CD4-positive, alpha-beta T cell treated with Interleukin-10 for 1 hour (primary cell): ENCODE measurements at regions not wholly inside any gene's neighbourhood (a gene's known extent, or its start where the extent isn't known, plus 50 kb on each side); places are given as distances from the start of the nearest gene placed in this dataset.

Experiments used
- DNase-seq: peaks from one replicate; pipeline ENCODE4 v3.0.0-alpha.2; 2020

DNA sequence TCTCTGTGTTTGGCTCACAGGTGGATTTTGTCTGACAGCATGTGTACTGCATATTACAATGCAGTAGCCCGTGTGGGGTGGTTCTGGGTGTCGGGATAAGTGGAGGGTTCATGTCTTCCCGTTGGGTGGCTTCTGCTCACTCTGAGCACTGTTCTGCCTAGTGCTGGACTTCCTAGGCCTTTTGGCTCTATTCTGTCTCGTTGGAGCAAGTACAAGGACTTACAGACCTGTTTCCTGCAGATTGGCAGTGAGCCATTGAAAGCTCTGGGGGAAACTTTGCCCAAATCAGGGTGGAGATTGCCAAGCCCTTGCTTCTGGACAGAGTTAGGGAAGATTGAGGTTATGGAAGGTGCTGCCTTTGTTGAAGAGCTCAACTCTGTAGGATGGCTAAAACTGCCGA lies 91.1 kb upstream of the SLC4A4 start:
- DNase-seq, result no peak

DNA sequence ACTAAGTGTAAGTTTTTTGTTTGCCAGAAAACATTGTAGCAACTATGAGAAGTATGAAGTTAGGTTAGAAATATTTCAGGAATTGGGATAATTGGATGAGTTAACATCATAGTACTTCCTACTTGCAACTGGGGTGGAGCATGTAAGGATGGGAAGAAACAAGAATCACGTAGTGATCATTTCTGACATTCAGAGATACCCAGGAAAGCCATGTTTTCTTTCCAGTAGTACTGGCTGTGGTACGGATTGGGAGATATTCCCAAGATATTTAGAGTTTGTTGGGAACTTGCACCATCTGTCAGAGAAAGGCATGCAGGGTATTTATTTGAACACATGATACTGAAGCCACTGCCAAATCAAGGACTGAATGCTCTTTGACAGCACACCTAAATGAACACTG lies 87.6 kb upstream of the SLC4A4 start:
- no peak for DNase-seq

DNA sequence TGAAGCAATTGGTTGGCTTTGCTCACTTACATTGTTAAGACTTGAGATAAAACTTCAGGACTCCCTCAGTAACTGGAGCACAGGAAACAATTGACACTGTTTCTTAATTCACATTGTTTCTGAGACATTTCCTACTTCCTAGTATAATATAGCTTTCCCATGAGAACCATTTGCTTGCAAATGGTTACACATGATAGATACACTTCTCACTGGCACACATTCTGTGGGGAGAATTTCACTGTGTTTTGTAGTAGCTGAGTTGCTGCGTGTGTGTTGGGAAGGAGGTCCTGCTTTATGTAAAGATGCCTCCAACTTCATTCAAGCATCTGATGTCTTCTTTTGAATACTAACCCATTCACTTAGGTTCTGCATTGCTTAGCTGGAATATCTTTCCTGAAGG lies 85.3 kb upstream of the SLC4A4 start:
- no peak for DNase-seq

DNA sequence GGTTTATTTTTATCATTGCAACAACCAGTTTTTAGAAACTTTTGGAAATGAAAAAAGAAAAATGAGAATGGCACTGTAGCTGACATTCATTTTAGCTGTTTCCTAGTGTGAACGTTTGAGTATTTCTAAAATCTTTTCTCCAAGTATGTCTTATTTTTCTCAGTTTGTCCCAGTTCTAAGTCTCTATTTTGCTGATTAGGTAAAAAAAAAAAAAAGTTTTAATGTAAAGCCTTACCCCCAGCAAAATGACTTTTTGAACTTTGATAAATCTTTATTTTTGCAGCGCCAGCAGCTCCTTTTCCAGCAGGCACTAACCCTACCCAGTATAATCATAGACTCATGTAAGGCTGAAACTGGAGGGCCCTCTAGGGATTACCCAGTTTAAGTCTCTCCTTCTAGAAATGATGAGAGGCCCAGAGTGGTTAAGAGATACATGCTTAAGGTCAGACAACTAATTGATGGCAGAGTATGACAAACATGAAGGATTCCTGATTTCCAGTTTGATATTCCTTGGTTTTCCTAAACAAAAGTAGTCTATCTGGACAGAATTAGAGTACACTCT lies 84.3 kb upstream of the SLC4A4 start:
- no peak for DNase-seq

DNA sequence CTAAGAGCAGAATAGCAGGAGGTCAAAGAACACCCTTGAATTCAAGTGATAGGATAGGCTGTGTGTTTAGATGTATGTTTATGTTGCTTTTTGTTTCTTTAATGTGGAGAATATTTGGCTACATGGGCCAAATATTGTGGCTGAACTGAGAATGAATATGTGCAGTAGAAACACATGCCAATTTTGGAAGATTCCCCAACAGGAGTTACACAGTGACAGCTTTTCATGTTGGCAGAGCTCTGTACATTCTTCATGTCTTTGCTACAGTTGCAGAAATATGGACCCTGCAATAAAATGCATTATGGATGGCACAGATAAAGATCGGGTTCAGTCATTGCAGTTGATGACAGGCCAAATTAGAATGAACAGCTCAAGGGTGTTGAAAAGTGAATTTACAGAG lies 82.8 kb upstream of the SLC4A4 start:
- DNase-seq, result no peak

DNA sequence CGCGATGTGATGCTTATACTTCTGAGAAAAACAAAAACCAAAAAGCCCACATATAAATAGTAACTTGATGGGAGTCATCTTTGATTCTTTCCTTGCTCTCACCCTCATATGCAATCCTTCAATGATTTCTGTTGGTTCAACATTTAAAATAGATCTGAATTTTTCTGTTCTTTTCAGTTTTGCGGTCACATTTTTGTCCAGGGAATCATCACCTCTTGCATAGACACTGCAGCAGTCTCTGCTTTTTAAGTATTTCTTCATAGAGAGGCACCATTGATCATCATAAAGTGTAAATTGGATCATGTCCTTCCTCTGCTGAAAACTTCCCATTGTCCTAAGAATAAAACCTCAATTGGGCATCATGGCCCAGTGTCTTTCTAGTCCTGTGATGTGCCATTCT lies 81.1 kb upstream of the SLC4A4 start:
- no peak for DNase-seq

DNA sequence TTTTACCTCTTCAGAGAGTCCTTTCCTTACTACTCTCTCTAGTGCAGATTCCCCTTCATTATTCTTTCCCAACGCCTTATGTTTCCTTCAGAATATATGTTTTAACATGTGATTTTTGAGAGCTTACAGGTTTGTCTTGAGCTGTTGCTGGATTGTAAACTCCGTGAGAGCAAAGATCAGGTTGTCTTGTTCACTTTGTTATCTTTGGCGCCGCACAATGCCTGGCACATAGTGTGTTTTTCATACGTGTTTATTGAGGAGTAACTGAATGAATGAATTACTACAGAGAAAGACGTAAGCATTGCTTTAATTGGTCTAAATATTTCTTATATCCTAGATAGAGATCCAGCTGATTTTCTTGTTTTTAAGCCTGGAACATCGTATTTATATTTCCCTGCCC lies 80.5 kb upstream of the SLC4A4 start:
- no peak for DNase-seq

DNA sequence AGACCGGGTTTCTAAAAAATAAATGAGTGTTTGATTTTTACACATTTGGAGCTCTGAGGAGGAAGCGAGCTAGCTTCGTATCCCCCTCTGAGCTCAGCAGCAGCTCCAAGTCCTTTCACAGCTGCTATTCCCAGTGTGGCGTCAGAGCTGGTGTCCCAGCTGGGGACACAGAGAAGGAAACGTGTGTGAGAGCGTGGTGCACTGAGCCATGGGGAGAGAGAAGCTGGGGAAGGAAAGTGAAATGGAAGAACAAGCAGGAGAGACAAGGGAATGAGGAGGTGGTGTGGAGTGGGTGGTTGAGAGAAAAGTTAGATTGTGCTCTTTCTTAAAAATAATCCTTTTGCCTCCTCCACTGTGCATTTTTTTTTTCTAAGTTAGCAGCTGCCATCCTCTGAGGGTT lies 79.5 kb upstream of the SLC4A4 start:
- DNase-seq, result no peak

DNA sequence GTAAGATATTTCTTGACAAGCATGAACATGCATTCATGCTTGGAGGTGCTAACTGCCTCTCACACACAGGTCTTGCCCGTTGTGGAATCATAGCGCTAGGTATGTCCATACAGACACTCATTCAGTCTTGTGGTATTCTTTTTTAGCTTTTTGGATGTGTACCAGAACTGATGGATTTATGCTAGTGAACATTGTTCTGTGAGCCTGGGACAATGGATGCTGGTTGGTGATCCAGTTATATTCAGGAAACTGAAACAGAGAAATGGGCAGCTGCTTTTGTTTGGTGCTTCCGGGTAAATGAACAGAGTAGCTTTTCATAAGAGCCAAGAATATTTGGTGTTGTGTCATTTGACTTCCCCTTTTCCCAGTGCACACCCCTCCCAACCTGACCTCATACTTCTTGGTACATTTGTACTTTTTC lies 78.9 kb upstream of the SLC4A4 start:
- peak; percentile 2 for DNase-seq

DNA sequence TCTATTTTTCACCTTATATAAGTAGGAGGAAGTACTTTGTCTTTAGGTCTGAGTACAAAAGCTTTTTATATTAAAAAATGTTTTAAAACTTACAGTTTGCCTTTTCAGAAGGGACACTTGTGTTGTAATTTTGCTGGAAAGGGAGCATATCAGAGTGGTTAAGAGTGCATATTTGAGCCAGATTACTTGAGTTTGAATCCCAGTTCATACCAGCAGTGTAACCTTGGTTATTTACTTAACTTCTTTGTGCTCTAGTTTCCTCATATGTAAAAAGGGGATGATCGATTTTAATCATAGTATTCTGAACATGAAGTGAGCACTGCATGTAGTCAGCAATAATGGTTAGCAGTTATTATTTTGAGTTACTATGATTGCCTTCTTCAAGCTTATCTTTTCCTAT lies 78.3 kb upstream of the SLC4A4 start:
- no peak for DNase-seq

DNA sequence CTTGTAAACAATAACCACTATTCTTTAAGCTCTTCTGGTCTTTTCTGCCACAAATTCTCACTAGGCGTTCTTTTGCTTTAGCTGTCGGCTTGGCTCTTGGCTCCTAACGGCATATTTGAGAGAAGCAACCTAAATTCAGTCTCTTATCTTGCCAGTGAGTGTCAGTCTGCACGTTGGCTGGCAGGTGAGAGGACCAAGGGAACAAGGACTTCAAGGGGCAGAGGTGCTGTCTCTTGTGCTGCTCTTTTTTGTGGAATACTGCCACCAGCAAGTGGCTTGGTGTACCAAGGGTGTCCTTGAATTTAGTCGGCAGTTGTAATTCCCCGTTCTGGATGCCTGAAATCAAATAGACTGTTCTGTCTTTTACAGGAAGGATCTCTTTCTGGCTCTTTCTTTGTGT lies 77.8 kb upstream of the SLC4A4 start:
- no peak for DNase-seq

DNA sequence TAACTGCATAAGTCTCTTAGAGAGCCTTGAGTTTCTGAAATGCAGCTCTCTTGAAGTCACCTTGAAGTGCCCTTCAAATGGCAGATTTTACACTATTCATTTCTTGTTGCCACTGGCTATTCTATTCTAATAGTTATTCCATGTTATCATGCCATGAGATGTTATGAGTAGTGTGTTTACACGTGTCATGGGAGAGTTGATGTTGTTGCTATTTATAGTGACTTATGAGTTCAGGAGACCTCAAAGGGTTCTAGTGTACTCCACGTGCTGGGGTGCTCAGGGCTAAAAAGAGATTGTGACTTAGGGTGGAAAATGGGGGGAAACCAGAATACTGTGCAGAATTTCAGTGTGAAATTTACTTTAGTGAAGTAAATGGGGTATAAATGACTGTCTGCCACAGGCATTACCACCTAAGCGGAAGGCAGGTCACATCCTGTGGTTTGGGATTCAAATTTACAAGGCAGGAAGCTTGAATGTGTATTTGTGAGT lies 77.1 kb upstream of the SLC4A4 start:
- peak; percentile 4 for DNase-seq

DNA sequence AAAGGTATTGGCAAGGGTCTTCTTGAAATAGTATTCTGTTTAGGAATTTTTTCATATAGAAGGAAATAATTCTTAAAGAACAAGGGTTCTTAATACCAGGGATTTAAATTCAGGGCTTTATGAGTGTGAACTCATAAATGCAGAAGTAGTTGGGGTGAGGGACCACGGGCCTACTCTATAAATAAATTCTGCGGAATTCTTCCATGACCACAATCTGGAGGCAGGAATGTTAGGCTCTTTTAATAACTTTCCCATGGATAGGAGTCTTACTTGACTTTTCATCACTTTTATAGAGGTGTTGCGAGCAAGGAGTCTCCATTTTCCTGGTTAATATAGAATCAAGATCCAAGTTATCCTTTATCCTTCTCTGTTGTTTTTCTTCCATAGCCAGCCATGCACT lies 76.7 kb upstream of the SLC4A4 start:
- DNase-seq, result no peak

DNA sequence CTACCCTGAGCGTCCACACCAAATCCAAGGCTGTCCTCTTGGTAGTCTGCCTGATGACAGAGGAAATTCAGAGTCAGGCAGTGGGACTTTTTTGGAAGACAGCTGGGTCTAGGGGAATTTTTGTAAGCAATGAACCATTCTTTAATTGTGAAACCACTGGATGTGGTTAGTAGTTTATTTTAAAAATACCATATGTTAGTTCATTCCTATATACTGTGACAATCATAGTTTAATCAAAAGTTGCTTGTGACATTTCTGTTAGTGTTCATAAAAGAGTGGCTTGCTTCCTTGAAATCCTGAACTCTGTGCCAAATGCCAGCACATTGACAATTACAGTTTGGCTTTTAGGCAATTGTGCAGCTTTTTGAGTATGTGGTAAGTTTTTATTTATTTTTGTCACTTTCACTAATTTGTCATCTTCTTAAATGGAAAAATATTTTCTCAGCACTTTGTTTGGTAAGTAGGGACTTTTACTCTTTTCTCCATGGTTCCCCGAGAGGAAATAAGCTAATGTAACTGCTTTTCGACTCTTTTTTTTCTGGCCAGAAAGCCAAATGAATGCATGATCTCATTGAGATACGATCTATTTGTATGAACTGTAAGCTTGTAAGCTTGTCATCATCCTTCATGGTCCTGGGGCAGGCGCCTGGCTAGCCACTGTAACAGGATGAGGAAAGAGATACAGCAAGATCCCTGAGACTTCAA lies 72.6 kb upstream of the SLC4A4 start:
- no peak for DNase-seq

DNA sequence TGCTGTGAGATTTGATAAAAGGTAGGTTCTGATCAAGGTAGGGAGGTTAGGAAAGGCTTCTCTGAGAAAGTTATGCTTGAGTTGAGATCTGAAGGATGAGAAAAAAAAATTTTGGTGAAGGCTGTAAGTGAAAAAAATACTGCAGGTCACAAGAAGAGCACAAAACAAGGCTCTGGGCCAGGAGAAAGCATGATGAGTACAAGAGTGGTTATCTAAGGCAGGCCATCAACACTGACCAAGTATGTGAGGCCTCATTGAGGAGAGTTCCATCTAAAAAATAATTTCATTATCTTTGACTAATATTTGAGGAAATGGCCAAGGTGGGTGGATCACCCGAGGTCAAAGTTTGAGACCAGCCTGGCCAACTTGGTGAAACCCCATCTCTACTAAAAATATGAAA lies 71.6 kb upstream of the SLC4A4 start:
- DNase-seq, result no peak

DNA sequence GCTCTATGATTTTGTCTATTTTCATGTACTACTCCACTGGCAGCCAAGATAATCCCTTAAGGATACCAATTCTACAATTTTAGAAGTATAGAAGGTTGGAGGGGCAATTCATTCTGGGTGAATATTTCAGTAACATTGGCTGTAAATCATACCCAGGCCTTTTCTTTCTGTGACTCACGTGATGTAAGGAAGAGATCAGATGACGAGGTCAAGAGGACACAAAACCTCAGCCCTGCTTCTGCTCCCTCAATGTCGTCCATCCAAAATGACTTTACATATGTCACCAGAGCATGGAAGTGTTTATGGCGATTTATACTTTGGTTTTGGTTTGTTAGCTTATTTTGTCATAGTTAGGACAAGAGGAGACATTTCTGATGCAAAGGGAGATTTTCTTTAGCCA lies 70.7 kb upstream of the SLC4A4 start:
- no peak for DNase-seq

DNA sequence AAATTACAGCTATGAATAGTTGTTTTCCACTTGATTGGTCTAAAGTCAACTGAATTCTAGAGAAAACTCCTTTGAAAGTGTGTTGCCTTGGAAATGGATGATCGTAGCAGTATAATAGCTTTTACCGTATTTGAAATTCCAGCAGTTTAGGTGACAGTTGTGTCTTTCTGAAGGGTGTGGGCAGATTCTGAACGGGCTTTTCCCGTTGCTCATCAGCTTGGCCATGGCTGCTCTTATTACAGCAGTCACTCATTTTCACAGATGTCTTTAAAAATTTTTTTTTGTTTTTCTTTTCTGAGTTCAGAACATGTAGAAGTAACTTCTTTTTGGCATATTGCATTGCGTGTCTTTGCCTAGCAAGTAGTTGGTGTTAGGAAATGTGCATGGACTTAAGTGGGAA lies 69.6 kb upstream of the SLC4A4 start:
- no peak for DNase-seq

DNA sequence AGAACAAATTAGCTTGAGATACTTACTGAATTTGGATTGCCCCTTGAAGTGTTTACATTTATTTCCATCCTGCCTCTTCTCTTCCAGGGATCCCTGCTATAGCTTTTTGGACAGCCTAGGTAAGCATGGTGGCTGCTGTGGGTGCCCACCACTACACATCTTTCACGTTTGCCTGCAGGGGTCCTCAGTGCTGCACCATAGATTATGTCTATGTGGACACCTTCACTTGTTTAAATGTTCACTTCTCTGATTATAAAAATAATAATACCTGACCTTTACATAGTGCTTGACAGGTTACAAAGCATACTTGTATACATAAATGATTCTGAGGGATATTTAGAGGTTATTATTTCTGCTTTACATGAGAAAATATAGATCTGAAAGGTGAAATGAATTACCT lies 67.9 kb upstream of the SLC4A4 start:
- peak; percentile 32 for DNase-seq

DNA sequence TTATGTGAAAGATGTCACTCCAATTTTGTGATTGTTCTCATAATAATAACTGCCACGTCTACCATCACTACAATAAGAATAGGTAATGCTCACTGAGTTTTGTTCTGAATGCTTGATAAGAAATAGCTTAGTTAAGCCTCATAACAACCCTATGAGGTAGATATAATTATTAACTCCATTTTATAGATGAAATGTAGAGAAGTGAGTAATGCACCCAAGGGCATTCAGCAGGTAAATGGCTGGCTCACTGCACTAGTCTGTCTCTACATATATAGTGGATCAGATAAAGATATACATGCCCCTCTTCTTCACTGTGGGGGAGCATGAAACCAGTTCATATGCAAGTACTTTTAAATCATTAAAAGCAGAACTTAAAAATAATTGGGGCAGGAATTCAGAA lies 65.8 kb upstream of the SLC4A4 start:
- no peak for DNase-seq

DNA sequence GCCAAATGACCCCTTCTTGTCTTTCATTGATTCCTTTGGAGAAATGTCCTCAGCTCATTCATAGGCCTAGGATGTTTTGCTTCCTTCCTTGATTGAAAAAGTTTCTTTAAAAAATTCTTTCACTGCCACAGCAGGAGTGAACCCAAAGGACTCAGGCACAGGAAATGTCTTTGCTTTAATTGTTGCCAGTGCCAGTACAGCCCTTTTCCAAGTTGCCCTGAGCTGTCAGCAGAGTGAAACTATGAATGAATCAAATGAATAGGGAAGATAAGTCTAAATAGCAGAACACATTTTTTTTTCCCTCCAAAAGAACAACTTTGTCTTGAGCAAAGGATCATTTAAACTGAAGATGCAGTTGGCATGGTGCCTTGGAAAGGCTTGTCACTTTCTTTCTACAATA lies 63.8 kb upstream of the SLC4A4 start:
- no peak for DNase-seq

DNA sequence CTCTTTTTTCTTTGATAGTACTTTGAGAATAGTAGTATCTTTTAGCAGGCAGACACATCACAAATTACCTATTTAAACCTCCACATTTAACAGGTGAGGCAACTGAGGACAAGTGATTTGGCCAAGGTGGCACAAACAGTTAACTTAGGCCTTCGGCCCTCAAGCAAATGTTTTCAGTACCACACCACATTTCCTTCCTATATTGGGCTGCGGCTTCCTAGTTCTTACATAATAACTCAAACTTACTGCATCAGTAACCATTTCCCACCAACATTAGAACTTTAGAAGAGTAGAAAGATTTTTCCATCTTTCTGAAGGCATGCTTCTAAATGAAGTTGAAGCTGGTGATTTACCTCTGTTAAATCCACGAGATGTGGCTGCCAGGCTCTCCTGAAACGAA lies 63.2 kb upstream of the SLC4A4 start:
- peak; percentile 12 for DNase-seq

DNA sequence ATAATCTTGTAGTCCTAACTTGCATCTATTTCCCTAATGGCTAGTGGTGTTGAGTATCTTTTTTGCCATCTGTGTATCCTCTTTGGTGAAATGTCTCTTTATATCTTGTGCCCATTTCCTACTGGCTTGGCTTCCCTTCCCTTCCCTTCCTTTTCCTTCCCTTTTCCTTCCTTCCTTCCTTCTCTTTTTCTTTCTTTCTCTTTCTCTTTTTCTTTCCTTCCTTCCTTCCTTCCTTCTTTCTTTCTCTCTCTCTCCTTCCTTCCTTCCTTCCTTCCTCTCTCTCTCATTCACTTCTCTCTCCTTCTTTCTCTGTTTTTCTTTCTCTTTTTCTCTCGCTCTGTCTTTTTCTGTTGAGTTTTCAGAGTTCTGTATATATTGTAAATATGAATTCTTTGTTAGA lies 61.5 kb upstream of the SLC4A4 start:
- DNase-seq, result no peak

DNA sequence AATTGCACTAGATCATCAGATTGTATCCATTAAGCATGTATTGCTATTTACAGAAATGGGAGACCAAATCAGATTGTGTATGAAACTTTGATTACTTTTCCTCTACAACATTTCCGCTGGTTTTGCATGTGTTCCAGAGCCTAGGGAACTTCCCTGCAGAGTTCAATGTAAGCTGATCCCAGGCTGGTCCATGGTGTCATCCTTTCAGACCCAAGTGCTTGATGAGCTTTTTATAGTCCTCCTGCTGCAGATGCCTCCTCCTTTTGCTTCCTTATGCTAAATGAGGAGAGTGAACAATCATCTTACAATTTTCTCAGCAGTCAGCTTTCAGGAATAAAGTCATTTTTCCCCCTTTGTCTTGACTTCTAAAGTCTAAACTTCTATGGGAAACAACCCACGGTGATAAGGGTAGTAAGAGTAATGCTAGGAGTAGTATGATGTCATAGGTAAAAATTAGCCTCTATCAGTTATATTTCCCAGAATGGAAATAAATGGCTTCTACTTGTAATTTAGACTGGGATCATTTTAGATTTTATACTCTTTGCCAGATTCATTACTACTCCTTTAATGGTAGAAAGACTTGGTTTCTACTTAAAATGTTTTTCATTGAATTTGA lies 55.1 kb upstream of the SLC4A4 start:
- no peak for DNase-seq

DNA sequence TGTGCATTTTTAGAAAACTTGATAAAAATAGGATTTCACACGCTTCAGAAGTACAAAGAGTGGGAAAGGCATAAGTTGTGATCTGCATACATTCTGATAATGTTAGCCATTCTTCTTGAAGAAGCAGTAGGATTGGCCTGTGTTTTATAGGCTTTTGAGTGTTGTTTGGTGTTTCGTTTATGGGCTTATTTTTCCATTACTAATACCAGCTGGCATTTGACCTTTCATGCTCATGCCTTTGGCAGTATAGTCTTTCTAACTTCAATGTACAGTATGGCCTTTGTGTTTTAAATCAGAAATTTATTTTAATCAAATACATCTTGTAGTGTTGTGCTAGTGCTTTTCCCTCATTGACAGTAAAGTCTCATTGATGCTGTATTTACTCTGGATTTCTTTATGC lies 51.5 kb upstream of the SLC4A4 start:
- DNase-seq, result no peak

DNA sequence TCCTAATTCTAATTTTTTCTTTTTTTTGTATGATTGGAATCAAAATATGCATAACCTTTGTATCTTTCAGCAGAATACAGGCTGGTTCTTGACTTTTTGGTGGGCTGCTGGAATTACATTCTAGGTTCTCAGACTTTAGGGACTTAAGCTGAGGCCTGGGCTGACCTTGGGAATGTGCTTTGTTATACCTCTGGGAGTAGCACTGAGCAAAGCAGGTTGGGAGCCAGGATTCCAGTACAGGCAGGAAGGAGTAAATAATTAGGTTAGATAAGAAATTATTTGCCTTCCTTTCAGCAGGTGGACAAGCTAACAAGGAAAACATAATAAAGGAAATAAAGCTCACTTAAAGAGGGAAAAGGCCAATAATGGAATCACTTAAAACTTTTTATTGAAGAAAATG lies 49.9 kb upstream of the SLC4A4 start:
- DNase-seq, result no peak
